ENCODE measurements at regions not wholly inside any gene's neighbourhood (a gene's known extent, or its start where the extent isn't known, plus 50 kb on each side); places are given as distances from the start of the nearest gene placed in this dataset.

- DNase-seq (ENCODE audit: low read depth in 2 of 2, low spot score in 1 of 2) = no peak
These were observed 585.4 kb downstream of the AACS start for GRCh38 chr12:125650587-125650986.

DNA sequence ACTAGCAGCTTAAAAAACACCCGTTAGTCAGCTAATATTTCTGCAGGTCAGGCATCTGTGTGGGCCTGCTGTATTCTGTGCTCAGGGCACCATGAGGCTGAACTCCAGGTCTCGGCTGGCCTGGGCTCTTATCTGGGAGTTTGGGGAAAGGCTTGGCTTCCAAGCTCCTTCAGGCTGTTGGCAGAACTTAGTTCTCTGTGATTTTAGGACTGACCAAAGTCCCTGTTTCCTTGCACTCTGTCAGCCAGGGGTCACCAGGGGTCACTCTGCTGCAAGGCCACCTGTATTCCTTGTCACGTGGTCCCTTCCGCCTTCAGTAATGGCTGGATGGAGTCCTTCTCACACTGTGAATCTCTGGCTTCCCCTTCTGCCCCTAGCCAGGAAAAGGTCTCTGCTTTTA lies 586.4 kb downstream of the AACS start:
- no peak for DNase-seq (ENCODE audit: low read depth in 2 of 2, low spot score in 1 of 2)

- no peak for DNase-seq (ENCODE audit: low read depth in 2 of 2, low spot score in 1 of 2)
These were observed 587.4 kb downstream of the AACS start for GRCh38 chr12:125652681-125653080.

- DNase-seq (ENCODE audit: low read depth in 2 of 2, low spot score in 1 of 2) = no peak
These were observed 592.4 kb downstream of the AACS start for GRCh38 chr12:125657681-125658080.

DNA sequence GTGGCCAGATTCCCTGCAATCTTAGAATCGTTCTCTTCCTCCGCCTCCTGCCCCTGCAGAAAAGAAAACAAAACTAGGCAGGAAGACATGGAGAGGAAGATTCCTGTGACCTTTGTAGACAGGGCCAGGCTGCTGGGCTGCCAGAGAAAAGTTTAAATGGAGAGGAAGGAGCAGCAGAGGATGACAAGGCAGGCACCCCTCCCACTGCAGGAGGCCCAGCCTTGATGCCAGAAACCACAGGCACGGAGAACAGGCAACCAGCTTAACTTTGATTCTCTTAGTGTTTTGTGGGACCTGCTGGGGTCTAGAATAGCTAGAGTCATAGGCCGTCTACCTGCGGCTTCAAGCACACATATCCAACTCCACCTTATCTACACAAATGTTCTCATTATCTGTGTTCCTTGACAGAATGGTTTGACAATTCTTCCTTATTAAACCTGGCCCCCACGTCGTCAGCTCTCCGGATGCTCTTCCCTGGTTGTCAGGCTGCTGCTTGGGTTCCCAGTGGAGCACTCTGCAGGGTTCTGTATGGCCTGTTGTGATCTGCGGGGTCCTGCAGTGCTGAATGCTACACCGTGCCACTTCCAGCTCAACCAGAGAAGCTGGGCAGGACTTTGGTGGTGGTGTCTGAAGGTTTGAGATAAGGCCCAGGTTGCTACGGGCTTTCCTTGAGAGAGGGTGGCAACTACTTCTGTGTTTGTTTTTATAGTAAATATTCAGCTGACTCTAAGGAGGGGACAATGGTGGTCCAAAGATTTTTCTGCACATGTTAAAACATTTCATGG lies 609.5 kb downstream of the AACS start:
- DNase-seq (ENCODE audit: low read depth in 2 of 2, low spot score in 1 of 2) = no peak

GRCh38 chr12:125676366-125676765 lies 611.1 kb downstream of the AACS start:
- no peak for DNase-seq (ENCODE audit: low read depth in 2 of 2, low spot score in 1 of 2)

DNA sequence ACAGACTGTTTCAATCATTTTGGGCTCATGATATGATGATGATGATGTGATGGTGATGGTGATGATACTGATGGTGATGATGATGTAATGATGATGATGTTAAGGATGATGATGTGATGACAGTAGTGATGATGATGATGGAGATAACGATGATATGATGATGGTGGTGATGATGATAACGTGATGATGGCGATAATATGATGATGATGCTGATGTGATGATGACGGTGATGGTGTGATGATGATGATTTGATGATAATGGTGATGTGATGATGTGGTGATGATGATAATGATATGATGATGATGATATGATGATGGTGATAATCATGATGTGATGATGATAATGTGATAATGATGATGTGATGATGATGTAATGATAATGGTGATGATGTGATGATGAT lies 612.6 kb downstream of the AACS start:
- DNase-seq (ENCODE audit: low read depth in 2 of 2, low spot score in 1 of 2) = no peak

- no peak for DNase-seq (ENCODE audit: low read depth in 2 of 2, low spot score in 1 of 2)
These were observed 613.4 kb downstream of the AACS start for GRCh38 chr12:125678589-125678993.

GRCh38 chr12:125683748-125684381 lies 618.6 kb downstream of the AACS start:
- no peak for DNase-seq (ENCODE audit: low read depth in 2 of 2, low spot score in 1 of 2)

DNA sequence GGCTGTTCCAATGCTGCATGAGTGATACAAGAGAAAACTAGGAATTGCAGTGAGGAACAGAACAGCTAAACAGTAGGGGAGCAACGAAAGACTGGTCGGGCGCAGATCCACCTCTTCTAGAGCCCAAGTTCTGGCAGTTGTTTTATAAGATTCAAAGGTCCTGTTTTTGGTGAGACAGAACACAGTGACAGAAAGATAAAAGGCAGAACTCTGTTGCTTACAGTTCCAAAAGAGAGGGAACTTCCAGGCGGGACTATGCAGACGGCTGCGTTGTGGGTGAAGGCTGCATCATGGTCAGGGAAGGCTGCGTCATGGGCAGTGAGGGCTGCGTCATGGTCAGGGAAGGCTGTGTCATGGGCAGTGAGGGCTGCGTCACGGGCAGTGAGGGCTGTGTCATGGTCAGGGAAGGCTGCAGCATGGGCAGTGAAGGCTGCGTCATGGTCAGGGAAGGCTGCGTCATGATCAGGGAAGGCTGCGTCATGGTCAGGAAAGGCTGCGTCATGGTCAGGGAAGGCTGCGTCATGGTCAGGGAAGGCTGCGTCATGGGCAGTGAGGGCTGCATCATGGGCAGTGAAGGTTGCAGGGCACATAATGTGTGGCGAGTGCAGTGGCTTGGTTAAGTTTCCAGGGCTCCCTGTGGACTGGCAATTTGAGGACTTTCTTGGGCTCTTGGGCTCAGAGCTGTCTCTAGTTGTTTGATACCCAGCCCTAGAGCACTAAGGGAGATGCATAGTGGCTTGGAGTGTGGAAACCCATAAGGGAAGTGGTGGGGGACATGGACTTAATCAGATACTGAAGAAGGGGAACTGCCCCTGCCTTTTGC lies 619.9 kb downstream of the AACS start:
- DNase-seq (ENCODE audit: low read depth in 2 of 2, low spot score in 1 of 2) = no peak

GRCh38 chr12:125685915-125686314 lies 620.7 kb downstream of the AACS start:
- DNase-seq (ENCODE audit: low read depth in 2 of 2, low spot score in 1 of 2) = no peak

GRCh38 chr12:125687403-125687802 lies 622.2 kb downstream of the AACS start:
- DNase-seq (ENCODE audit: low read depth in 2 of 2, low spot score in 1 of 2) = no peak

DNA sequence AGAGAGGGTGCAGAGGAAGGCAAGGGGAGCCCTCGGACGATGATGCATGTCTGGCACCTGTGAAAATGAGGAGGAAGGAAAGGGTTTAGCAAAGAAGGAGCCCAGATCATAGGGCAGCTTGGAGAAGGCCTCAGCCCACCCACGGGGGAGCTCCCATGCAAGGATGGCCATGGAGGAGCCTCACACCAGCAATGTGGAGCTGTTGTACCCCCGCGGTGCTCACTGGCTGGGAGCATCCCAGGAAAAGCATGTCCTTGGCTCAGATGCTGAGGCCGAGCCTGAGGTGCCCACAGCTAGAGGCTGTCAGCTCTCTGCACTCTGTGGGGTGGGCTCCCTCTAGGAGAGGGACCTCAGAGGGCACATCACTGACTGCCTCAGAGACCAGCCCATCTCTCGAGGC lies 622.6 kb downstream of the AACS start:
- no peak for DNase-seq (ENCODE audit: low read depth in 2 of 2, low spot score in 1 of 2)

DNA sequence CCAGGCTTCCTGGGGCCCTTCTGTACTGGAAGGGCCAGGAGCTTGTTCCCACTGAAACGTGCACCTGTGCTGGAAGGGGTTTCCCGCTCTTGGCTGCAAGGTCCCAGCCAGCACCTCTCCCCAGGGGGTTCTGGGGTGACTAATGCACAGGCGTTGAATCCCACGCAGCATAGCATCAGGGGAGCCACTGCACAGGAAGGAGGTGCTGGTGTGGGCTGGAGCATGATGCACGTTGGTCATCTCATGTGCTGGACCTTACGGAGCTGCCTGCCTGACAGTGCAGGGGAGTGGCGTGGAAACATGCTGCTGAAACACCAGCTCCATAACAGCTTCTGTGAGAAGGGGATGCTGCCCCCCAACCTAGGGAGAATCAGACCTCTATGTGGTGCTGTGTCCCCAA lies 623.0 kb downstream of the AACS start:
- DNase-seq (ENCODE audit: low read depth in 2 of 2, low spot score in 1 of 2) = no peak

DNA sequence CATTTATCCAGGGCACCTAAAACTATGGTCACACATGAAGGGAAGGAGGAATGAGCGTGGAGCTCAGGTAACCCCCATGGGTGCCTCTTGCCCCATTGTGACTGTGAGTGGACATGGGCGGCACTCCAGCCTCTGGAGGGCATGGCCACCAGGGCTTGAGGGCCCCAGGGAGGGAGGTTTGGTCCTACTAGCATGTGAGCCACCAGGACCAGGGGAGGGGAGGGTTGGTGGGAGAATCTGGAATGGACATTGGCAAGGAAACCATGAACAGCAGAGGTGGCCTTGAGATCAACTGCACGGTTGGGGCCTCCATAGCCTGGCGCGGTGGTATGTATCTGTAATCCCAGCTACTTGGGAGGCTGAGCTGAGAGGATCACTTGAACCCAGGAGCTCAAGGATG lies 623.6 kb downstream of the AACS start:
- DNase-seq (ENCODE audit: low read depth in 2 of 2, low spot score in 1 of 2) = no peak

GRCh38 chr12:125689576-125690410 lies 624.6 kb downstream of the AACS start:
- DNase-seq (ENCODE audit: low read depth in 2 of 2, low spot score in 1 of 2) = no peak

- DNase-seq (ENCODE audit: low read depth in 2 of 2, low spot score in 1 of 2) = no peak
These were observed 625.6 kb downstream of the AACS start for GRCh38 chr12:125690841-125691240.

- DNase-seq (ENCODE audit: low read depth in 2 of 2, low spot score in 1 of 2) = no peak
These were observed 630.8 kb downstream of the AACS start for GRCh38 chr12:125696054-125696453.

DNA sequence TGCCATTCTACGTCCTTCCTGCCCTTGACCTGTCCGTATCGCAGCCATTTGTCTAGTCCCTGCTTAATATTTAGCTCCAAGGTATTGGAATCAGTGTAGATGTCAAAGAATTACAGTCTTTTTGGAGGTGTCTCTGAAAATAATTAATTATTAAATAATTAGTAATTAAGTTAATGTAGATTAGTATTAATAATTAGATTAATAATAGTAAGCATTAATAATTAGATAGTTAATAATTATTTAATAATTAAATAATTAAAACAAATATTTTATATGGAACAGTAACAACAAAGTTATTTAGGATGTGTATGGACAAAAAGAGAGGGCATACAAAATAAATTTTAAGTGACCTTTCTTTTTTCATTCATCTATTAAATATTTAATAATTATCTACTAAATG lies 639.6 kb downstream of the AACS start:
- DNase-seq (ENCODE audit: low read depth in 2 of 2, low spot score in 1 of 2) = no peak

DNA sequence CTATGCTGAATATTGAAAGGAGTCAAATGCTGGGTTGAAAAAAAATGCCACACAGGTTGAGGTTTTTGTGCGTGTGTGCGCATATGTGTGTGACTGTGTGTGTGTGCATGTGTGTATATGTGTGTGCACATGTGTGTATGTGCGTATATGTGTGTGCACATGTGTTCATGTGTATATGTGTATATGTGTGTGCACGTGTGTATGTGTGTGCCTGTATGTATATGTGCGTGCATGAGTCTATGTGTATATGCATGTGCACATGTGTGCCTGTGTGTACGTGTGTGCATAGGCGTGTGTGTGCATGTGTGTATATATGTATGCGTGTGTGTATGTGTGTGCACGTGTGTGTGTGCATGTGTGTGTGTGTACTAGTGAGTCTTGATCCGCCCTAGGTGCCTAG lies 655.7 kb downstream of the AACS start:
- no peak for DNase-seq (ENCODE audit: low read depth in 2 of 2, low spot score in 1 of 2)

DNA sequence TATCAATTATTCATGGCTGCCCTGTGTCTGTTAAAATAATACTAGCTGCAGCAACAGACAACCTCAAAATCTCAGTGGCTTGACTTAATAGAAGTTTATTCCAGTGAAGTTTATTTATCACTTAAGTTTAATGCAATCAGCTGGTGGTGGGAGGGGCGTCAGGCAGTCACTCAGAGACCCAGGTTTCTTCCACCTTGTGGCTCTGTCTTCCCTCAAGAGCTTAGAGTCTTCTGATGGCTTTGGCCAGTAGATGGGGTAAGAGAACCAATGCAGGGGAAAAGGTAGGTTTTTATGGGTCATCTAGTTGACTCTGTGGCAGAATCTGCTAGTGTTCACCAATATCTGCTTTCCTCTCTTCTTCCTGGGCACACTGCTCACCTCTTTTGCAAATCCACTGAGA lies 668.9 kb downstream of the AACS start:
- DNase-seq (ENCODE audit: low read depth in 2 of 2, low spot score in 1 of 2) = no peak

Data from stimulated activated CD8-positive, alpha-beta memory T cell treated with anti-CD3 and anti-CD28 coated beads, Interleukin-4, amount 100 ng/mL, for 1 hour (primary cell).